NCI-H187 (cell line): ENCODE measurements at regions not wholly inside any gene's neighbourhood (a gene's known extent, or its start where the extent isn't known, plus 50 kb on each side); places are given as distances from the start of the nearest gene placed in this dataset.

Source experiments
- DNase-seq, 2 experiments: peaks; one replicate each; lab custom pipeline; 2025; lab: John Stamatoyannopoulos, UW

DNA sequence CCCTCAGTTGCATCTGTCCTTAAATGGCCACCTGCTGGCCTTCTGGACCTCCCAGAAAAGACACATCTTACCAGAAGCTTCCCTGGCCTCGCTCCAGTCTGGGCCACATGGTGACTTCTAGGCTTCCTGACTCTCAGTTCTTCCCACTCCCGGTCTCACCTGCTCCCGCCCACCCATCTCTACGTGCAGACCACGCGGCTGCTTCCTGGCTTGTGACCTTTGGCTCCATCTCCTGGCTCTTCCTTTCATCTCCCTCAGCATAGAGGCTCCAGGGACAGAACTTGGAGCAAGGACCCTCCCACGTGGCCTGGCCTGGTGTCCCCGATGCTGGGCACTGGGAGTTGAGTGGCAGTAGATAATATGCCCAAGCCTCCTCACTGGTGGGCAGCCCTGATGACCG lies 124.9 kb upstream of the IRF2BP2 start:
- DNase-seq = no peak

DNA sequence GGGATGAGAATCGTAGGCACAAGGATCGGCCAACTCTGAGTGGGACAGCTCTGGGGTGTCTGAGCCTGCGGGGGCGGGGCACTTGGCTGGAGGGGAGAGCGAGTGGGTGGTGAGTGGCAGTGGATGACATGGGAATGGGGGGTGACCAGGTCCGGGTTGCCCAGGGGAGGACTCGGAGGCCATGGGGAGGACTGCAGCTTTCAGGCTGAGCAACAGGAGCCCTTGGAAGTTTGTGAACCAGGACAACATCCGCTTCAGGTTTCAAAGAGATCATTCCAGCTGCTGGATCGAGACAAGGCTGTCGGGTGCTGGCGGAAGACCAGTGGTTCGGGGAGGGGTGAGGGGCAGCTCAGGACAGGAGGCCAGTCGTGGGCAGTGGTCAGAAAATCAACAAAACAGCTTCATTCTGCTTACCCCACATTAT lies 124.4 kb upstream of the IRF2BP2 start:
- DNase-seq = no peak

DNA sequence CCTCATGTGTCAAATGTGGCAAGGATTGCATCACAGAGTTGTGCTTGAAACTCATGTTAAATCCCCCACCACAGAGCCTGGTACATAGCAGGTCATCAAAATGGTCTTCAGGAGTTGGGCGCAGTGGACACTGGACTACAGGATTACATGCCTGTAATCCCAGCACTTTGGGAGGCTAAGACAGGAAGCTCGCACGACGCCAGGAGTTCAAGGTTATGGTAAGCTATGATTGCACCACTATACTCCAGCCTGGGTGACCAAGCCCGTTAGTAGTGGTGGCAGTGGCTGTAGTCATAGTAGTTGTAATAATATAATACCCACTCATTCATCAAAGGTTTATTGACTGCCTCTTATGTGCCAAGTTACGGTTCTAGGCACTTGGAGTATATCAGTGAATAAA lies 123.4 kb upstream of the IRF2BP2 start:
- no peak for DNase-seq

DNA sequence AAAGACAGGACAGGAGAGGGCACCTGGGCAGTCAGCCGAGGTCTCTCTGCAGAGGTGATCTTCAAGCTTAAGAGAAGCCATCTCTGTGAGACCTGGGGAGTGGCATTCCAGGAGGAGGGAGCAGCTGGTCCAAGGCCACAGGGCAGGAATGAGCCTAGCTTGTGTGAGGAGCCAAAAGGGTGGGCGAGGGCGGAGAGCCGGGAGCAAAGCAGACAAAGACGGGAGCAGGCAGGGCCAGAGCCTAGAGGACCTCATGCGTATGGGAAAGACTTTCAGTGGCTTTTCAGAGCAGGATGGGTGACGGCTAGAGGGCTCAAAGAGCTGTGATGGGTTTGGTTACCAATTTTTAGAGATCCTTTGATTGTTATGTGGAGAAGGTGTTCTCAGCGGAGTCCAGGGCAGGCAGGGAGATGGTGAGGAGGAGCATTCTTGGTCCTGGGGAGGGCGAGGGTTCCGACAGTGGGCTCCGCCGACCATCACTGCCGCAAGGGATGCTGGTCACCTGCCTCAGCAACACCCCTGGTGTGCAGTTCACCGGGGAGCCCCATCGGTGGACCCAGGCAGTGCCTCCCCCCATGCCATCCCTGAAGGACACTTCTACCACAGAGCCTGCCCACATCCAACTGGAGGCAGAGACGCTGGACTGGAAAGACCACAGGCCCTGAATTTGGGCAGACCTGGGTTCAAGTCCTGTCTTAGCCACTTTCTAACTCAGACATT lies 122.9 kb upstream of the IRF2BP2 start:
- no peak for DNase-seq

DNA sequence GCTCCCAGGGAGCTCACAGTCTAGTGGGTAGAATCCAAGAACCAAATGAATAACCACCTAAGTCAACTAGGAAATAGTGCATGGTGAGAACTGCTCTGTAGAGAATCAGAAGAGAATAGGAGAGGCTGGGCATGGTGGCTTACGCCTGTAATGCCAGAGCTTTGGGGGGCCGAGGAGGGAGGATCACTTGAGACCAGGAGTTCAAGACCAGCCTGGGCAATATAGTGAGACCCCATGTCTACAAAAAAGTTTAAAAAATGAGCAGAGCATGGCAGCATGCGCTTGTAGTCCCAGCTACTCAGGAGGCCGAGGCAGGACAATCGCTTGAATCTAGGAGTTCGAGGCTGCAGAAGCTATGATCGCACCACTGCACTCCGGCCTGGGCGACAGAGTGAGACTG lies 122.3 kb upstream of the IRF2BP2 start:
- DNase-seq = no peak

DNA sequence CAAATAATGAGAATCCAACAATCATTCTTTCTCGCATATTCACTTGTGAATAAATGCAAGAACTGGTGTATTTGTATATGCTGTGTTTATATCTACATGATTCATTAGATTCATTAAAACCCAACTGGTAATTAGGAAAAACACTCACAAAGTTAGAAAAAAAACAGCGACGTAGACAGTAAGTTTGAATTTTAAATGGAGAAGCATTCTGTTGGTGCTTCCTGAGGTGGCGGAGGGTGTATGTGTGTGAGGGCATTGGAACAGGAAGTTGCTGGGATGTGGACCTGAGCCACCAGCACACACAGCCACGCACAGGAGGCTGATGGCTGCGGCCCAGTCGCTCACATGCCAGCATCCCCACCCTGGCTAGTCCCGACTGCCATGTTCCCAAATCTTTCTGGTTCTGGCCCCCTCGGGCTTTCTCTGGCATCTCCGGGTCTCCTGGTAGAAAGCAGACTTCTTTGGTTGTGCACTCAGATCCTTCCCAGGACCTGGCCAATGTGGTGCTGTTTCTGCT lies 121.6 kb upstream of the IRF2BP2 start:
- DNase-seq = no peak

DNA sequence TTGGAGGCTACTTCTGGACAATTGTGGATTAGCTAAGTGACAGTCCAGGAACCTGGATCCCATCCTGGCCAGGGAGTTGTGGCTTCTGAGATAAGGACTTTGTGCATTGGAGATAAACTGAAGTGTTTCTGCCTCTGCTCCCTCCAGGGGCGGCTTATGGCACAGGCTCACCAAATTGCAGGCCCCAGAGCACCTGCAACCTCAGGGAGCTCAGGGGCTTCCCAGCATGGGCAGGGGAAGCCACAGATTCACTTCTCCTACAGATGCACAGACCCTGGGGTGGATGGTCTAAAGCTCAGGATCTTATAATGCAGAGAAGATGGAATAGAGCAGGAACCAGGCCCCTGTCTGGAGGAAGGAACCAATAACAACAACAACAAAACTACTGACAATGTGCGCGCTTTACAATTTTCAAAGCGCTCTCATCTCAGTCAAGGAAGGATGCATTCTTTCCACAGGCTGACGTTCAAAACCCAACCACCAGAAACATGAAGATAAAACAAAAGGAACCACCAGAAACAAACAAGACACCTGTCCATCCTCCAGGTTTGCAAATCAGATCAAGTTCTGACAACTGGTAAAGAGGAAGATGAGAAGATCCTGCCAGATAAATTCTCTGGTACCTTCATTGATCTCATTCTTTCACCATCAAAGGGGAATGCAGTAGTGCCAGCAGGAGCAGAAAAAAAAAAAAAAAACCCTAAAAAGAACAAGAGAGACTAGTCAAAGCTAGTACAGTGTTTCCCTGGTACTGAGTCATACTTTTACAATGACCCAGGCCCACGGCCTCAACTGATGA lies 121.0 kb upstream of the IRF2BP2 start:
- no peak for DNase-seq

DNA sequence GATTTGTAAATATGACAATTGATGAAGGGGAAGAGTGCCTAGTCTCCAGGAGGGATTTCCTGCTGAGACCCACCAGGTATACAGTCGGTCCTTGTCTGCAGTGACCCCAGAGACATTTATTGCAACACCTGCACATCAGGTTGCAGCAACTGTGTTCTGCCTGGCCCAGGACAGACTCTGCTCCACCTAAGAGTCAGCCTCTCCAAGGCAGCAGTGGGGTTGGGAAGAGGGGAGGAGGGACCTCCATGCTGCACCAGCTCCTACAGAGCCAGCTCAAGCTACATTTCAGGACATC lies 120.4 kb upstream of the IRF2BP2 start:
- DNase-seq = no peak

DNA sequence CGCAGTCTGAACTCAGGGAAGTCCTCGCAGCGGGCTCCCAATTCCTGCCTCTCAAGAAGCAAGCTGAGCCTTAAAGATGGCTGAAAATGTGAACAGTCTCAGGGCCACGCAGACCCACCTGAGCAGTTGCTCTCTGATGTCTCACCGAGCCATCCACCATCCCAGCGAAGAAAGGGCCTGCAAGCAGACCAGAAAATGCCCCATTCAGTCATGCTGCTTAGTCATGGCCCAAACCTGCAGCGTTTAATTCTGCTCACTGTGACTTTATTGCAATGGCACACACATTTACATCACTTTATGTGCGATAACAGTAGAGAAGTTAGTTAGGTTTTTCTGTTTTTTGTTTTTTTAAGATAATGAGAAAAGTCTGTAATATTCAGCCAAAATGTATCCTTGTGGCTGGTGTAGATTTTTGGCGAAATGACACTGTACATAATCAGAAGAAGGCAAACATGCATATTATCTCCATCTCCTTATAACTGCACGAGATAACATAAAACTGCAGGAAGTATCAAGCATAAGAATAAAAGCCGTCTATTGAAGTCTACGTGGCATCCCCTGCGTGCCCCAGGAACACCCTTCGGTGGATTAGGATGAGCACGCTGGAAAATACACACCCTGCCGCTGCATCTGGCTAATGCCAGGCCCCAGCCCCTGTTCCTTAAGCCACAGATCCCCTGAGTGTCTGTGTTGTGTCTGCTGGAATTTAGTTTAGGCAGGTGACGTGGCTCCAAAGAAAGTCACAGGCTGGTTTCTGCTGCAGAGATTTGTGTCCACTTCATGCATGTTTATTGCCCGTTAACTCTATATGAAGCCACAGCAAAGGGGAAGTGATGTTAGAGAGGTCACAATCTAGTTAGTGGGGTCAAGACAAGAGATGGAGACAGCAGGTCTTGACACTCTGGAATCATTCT lies 119.8 kb upstream of the IRF2BP2 start:
- no peak for DNase-seq

DNA sequence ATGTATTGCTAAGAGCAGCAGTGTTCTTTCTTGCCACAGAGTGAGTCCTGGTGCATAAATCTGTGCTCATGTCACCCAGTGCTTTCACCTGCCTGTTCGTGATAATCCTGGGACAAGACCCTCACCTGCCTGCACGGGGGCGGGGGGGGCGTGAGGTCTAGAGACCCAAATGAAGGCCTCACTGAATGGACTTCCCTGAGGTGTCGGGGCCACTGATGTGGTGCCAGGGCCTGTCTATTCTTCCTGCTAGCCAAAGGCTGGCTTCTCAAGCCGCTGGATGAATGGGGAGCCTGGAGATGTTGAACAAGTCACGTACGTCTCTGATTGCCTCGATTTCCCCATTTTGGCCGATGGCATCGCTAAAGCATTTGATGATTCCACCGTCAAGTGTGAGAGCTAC lies 118.8 kb upstream of the IRF2BP2 start:
- DNase-seq = no peak

DNA sequence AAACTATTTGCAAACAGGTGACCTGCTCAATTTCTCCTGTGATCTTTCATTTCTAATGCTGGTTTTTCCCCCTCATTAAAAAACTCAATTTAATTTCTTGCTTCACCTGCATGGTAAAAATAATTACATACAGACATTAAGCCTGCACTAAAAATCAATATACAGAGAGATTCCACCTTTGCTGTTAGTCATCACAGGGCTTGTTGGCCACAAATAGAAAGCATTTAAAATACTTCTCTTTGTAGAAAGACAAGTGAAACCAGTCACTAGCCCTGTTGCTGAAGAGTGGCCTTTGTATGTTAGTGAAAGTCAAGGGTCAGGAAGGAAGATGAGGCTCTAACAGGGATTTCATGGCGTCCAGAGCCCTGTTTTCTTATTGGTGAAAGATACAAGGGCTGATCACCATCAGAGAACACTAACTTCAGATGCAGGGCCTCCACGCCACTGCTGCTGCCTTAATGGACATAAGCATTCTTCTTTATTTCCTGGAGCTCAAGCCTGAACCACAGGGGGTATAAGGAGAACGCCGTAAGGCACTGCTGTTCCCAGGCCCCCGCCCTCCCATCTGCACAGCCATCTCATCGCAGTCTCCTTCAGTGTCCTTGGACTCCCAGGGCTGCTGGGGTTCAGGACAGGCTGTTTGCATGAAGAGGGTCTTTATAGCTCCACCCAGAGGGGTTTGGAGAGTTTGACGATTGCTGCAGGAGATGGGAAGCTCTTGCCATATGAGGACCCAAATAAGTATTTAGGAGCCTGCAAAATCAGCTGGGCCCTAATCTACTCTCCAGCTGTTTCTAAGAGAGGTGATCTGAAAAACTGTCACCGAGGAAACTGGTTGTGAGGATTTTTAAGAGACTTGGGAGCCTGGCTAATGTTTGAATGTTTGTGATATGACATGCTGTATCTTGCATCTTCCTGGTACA lies 117.3 kb upstream of the IRF2BP2 start:
- DNase-seq = no peak

DNA sequence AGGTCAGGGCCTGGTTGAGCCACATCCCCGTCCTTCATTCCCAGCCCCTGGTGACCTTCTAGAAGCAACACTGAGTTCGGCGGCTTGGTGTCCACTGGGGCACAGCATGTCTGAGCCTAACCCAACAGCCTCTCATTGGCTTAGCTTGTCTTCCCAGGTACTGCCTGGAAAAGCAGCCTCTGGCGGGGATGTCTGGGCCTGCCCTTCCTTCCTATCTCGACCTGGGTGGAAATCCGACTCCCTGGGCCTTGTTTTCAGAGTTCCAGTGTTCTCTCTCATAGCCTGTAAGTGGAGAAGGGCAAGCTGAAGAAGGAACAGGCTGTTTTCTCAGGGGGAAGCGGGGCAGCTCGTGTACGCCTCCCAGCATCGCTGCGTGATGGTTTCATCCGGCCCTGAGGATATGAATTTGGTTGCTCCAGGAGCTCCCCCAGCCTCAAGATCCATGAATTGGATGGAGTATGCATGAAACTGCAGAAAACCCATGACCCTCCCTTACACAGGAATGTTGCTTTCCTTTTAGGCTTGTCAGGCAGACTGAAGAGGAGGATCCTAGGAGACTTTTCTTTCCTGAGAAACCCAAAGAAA lies 116.5 kb upstream of the IRF2BP2 start:
- peak; percentile 46 to 72 for DNase-seq

DNA sequence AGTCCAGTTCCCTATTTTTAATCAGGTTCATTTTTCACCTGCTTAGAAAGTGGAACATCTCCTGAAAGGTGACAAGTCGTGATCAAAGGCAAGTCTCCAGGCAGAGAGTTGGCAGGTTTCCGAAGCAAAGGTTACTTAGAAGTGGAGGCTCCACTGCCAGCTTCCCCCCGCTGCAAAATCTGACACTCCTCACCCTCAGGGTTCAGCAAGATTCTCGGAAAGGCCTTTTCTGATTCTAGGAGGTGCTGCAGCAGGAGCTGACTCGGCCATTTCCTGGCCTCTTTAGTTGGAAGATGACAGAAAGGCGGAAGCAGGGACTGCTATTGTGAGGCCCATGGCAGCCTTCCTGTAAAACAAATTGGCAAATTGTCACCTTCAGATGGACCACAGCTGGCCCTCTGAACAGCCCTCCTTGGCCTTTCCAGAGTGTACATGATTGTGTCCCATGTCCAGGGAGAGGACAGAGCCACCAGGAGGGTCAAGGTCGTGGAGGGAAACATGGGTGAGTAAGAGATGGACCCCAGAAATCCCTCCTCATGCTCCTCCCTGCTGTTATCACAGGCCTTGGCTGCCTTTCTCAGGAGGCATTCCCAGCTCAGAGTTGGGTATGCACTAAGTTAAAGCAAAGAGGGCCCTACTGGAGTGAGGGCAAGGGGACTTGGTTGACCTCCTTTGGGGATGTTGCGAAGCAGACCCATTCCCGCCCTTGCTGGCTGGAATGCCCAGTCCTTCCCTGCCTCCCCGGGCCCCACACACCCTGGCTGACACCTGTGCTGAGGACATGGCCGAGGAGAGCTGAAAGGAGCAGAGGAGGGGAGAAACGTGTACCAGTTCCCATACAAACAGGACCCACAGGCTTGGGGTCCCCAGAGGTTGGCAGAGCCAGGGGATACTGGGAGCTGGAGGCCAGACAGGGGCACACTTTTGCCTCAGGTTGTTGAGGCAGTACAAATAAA lies 115.5 kb upstream of the IRF2BP2 start:
- no peak for DNase-seq

DNA sequence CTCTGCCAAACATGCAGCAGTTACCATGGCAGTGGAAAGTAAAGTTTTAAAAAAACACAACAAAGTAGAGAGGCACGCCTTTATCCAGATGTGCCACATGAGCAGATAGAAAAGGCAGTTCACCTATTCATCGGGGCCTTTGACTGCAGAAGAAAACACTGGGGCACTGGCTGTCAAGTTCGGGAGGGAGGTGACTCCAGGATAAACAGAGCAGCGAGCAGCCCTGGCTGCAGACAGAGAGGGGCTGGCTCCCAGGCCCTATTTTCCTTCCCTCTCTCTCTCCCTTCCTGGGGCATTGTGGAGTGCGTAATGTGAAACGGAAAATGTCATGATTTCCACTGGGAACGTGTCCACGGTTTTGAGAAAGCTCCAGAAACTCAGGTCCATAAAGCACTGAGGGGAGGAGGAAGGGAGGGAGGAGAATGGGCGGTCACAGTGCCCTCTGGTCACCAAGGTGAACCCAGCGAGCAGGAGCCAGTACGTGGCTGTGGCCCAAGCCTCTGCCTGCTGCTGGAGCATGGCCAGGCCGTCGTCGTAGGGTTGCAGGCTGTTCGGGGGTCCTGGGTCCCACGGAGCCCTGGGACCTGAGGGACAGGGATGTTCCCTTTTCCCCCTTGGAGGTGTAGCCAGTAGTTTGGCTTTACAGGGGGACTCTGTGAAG lies 114.7 kb upstream of the IRF2BP2 start:
- no peak for DNase-seq

DNA sequence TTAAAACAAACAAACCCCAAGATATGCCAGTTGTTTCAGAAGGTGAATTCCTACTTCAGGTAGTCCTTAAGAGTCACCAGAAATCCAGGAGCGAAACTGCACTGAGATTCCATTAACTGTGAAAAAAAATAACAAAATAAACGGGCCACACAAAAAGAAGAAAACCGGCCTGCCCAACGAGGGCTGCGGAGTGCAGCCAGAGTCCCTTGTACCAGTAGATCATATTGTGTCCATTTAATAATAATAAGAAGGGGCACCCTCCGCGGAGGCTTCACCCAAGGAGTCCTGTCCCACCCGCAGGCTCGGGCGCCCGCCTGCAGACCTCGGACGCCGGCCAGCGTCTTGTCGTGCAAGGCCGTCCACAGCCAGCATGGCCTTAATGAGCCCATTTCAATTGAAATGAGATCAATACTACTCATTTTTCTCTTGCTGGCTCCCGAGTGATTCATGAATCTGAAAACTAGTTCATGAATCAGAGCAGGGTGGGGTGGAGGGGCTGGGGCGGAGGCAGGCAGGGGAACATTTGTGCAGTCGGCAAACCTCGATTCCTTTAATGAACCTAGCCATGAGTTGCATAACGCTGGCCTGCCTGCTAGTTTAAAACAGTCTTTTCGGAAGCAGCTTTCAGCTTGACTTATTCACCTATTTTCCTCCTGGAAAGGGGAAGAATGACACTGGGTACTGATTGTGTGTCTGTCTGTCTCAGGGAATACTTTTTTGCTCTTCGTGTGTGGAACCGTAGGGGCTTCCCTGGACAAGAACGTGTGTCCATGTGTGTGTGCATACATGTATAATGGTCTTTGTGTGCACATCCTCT lies 113.1 kb upstream of the IRF2BP2 start:
- no peak for DNase-seq

DNA sequence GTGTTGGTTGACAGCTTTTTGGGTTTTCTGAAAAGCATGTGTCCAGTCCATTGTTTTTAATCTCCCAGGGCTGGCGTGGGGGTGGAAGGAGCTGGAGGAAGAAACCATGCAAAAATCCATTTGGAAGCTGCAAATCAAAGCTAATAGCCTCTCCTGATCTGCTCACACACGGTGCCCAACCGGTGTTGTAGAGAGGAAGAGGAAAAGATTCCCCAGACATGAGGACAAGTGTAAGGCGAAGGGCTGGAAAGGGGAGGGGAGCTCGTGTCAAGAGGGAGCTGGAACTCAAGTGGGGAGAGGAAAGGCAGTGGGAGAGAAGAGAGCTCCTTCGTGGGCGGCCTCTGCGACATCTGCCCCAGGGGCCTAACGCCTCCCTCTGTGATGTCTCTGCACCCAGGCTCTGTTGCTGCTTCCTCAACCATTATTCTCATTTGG lies 112.3 kb upstream of the IRF2BP2 start:
- DNase-seq = no peak

DNA sequence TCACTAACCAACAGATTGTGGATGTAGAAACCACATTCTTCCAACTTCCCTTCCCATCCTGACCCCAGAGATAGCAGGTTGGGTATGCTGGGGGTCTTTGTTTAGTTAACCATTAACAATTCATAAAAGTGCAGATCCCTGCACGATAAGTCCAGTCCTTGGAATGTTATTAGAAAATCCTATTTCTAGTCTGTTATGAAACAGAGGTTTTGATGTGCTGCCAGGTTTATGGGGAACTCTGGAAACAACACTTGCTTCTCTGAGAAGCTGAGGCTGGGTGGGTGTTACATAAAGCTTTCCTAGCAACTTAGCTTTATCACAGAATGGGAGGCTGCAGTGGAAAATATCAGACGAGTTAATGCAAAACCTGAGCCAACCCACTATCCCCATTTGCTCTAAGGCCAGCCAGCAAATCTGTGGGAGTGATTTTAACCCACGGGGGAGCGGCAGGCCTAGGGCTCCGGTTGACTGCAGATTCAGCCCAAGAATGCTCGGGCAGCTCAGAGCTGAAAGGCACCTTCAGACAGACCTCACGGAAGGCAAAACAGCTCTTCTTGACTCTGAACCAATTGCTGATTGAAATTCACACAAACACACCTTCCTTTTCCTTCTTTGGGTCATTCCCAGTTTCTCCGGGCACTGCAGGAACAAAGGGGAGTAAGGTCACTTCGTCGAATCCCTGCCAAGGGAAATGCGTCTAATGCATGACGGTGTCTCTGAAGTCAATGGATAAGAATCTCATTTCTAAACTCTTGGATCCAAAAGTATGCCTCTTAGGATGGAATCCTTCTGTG lies 111.7 kb upstream of the IRF2BP2 start:
- DNase-seq = no peak
